Uterus (tissue), 2 donors: ENCODE measurements at regions not wholly inside any gene's neighbourhood (a gene's known extent, or its start where the extent isn't known, plus 50 kb on each side); places are given as distances from the start of the nearest gene placed in this dataset.

Experiments
- POLR2A ChIP-seq, 2 donors: fragments of 450-650 bp; IDR thresholded peaks; one replicate each; pipeline ENCODE4 v1.6.1; 2016; ENCODE audit warnings: antibody characterized with exemption in 2 of 2, mild to moderate bottlenecking in 1 of 2, moderate library complexity in 1 of 2
- TF ChIP-seq, protein P1 (sequence below), 4 experiments: fragments of 200-600 bp in 2 of 4; fragments of 450-650 bp in 2 of 4; sonication (generic) in 2 of 4; IDR thresholded peaks; one replicate each; pipeline ENCODE4 v1.5.1; 2016 to 2019; ENCODE audit warnings: antibody characterized with exemption in 4 of 4, mild to moderate bottlenecking in 2 of 4, moderate library complexity in 1 of 4

DNA sequence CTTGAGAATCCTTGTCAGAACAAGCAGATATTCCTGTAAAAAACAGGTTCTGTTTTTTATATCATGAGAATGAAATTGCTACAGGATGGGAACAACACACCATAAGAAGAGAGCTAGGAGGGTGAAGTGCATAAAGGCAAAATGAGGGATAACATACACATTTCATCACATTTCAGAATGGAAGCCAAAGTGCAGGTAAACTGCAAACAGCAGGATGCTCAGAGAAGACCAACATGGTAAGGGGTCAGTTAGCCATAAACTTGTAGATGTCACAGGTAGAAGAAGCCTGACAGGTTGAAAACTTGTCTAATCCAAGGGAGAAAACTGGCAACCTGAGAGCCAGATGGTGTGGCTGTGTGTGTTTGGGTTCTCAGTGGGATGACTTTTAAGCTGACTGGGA is 88.9 kb upstream of the FAT1 start:
- TF ChIP-seq, protein P1, sequence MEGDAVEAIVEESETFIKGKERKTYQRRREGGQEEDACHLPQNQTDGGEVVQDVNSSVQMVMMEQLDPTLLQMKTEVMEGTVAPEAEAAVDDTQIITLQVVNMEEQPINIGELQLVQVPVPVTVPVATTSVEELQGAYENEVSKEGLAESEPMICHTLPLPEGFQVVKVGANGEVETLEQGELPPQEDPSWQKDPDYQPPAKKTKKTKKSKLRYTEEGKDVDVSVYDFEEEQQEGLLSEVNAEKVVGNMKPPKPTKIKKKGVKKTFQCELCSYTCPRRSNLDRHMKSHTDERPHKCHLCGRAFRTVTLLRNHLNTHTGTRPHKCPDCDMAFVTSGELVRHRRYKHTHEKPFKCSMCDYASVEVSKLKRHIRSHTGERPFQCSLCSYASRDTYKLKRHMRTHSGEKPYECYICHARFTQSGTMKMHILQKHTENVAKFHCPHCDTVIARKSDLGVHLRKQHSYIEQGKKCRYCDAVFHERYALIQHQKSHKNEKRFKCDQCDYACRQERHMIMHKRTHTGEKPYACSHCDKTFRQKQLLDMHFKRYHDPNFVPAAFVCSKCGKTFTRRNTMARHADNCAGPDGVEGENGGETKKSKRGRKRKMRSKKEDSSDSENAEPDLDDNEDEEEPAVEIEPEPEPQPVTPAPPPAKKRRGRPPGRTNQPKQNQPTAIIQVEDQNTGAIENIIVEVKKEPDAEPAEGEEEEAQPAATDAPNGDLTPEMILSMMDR (IDR thresholded peaks at IDR 0.05): no peak
- no peak for TF ChIP-seq POLR2A (IDR thresholded peaks at IDR 0.05)
